OCI-LY3 (cell line): ENCODE measurements at regions not wholly inside any gene's neighbourhood (a gene's known extent, or its start where the extent isn't known, plus 50 kb on each side); places are given as distances from the start of the nearest gene placed in this dataset.

Source experiments
- CTCF ChIP-seq: fragments of 200-600, 300-600 bp; sonication (generic); IDR thresholded peaks from 2 replicates; pipeline ENCODE4 v1.5.1; 2014; ENCODE audit warnings: antibody characterized with exemption, low read length, low read depth
- EZH2phosphoT487 ChIP-seq: fragments of 200-600 bp; shearing (Covaris generic); IDR thresholded peaks from 2 replicates; pipeline ENCODE4 v1.6.1; 2018; ENCODE audit warnings: antibody characterized with exemption, mixed run types, low read depth

- TF ChIP-seq CTCF (no peak), EZH2phosphoT487 (no peak)
Measured at GRCh38 chr17:21564262-21564661, 128.1 kb upstream of the KCNJ18 start.
